GM19043 (cell line): ENCODE measurements at regions not wholly inside any gene's neighbourhood (a gene's known extent, or its start where the extent isn't known, plus 50 kb on each side); places are given as distances from the start of the nearest gene placed in this dataset.
A peak's percentile ranks its signal among the peaks of the same experiment; 100 is the strongest.
"Not testable (repeated sequence)": the region's sequence is repeated elsewhere in the genome, so short reads cannot be mapped to it uniquely, and the experiment has no call there.

Experiments
- ATAC-seq: cut with Tn5 transposase; IDR thresholded peaks from one replicate; pipeline ENCODE4 v1.9.1; 2021; ENCODE audit warnings: low read depth; ENCODE audit not compliant: unreplicated experiment

GRCh38 chr9:66601472-66601871, 299.1 kb upstream of the ZNF658 start:
- not testable (repeated sequence) for ATAC-seq

GRCh38 chr9:66631521-66632046, 268.9 kb upstream of the ZNF658 start:
- not testable (repeated sequence) for ATAC-seq

GRCh38 chr9:66647675-66648074, 252.8 kb upstream of the ZNF658 start:
- not testable (repeated sequence) for ATAC-seq

- ATAC-seq, result not testable (repeated sequence)
These were observed 210.3 kb upstream of the ZNF658 start for GRCh38 chr9:66690242-66690641.

- ATAC-seq, result peak; percentile 78
These were observed 204.8 kb upstream of the ZNF658 start for GRCh38 chr9:66695561-66696240.

GRCh38 chr9:66697343-66698065, 203.0 kb upstream of the ZNF658 start:
- not testable (repeated sequence) for ATAC-seq

- not testable (repeated sequence) for ATAC-seq
These were observed 202.5 kb upstream of the ZNF658 start for GRCh38 chr9:66698066-66698455.

GRCh38 chr9:66701411-66702377, 198.8 kb upstream of the ZNF658 start:
- ATAC-seq, result peak; percentile 56

- ATAC-seq, result not testable (repeated sequence)
These were observed 189.0 kb upstream of the ZNF658 start for GRCh38 chr9:66711553-66711952.

GRCh38 chr9:66712870-66713269, 187.7 kb upstream of the ZNF658 start:
- ATAC-seq, result peak; percentile 72

- not testable (repeated sequence) for ATAC-seq
These were observed 187.0 kb upstream of the ZNF658 start for GRCh38 chr9:66713552-66713951.

GRCh38 chr9:66720845-66721244, 179.7 kb upstream of the ZNF658 start:
- not testable (repeated sequence) for ATAC-seq

- ATAC-seq, result not testable (repeated sequence)
These were observed 173.0 kb upstream of the ZNF658 start for GRCh38 chr9:66727540-66727939.

GRCh38 chr9:66736686-66737085, 163.8 kb upstream of the ZNF658 start:
- ATAC-seq, result not testable (repeated sequence)

- ATAC-seq, result not testable (repeated sequence)
These were observed 162.1 kb upstream of the ZNF658 start for GRCh38 chr9:66738418-66738817.

GRCh38 chr9:66740136-66740535, 160.4 kb upstream of the ZNF658 start:
- ATAC-seq, result not testable (repeated sequence)

- not testable (repeated sequence) for ATAC-seq
These were observed 154.7 kb upstream of the ZNF658 start for GRCh38 chr9:66745846-66746245.

GRCh38 chr9:66752324-66752923, 148.1 kb upstream of the ZNF658 start:
- ATAC-seq, result not testable (repeated sequence)

GRCh38 chr9:66759825-66760492, 140.6 kb upstream of the ZNF658 start:
- ATAC-seq, result not testable (repeated sequence)
